Keratinocyte (primary cell): ENCODE measurements at regions not wholly inside any gene's neighbourhood (a gene's known extent, or its start where the extent isn't known, plus 50 kb on each side); places are given as distances from the start of the nearest gene placed in this dataset.

Experiments used
- DNase-seq: peaks from one replicate; pipeline ENCODE4 v3.0.0-alpha.2; 2011; ENCODE audit warnings: low read depth, missing footprints, low spot score
- FAIRE-seq: peaks from 2 replicates; lab custom pipeline; 2011; peaks lifted over from hg19 to GRCh38; lab: Jason Lieb, UNC
- H2AFZ ChIP-seq: 2 replicates; pipeline ENCODE4 v1.6.0; 2012; ENCODE audit warnings: low read length, control low read depth, inconsistent platforms; ENCODE audit not compliant: control insufficient read depth
- H3K27ac ChIP-seq: 2 replicates; pipeline ENCODE4 v1.5.1; 2011; ENCODE audit warnings: low read length; ENCODE audit not compliant: control insufficient read depth, insufficient read depth
- H3K27me3 ChIP-seq: 3 replicates; pipeline ENCODE4 v1.6.0; 2011; ENCODE audit warnings: low read length; ENCODE audit not compliant: control insufficient read depth, insufficient read depth; ENCODE audit errors: extremely low read depth
- H3K36me3 ChIP-seq, 2 experiments: 2 replicates in 1 of 2; 3 replicates in 1 of 2; pipeline ENCODE4 v1.5.1; 2011; ENCODE audit warnings: low read length in 2 of 2, mild to moderate bottlenecking in 1 of 2; ENCODE audit not compliant: control insufficient read depth in 2 of 2, insufficient read depth in 2 of 2; ENCODE audit errors: extremely low read depth in 1 of 2
- H3K4me1 ChIP-seq: 3 replicates; pipeline ENCODE4 v1.5.1; 2011; ENCODE audit warnings: low read length; ENCODE audit not compliant: control insufficient read depth, insufficient read depth; ENCODE audit errors: extremely low read depth
- H3K4me2 ChIP-seq: 3 replicates; pipeline ENCODE4 v1.6.0; 2011; ENCODE audit warnings: low read depth, low read length; ENCODE audit not compliant: control insufficient read depth, insufficient read depth; ENCODE audit errors: extremely low read depth
- H3K4me3 ChIP-seq, 3 experiments: fragments of 200-600 bp in 1 of 3; sonication (generic) in 1 of 3; 2 replicates in 2 of 3; 3 replicates in 1 of 3; pipeline ENCODE4 v1.5.1; 2011 to 2016; ENCODE audit warnings: low read length in 3 of 3, mild to moderate bottlenecking in 3 of 3, control low read depth in 2 of 3, inconsistent platforms in 1 of 3, low read depth in 1 of 3, mixed read lengths in 1 of 3, mixed run types in 1 of 3, moderate library complexity in 1 of 3; ENCODE audit not compliant: control insufficient read depth in 2 of 3, insufficient read depth in 2 of 3; ENCODE audit errors: extremely low read depth in 1 of 3
- H3K79me2 ChIP-seq: 2 replicates; pipeline ENCODE4 v1.6.0; 2012; ENCODE audit warnings: low read length; ENCODE audit not compliant: control insufficient read depth, insufficient read depth
- H3K9ac ChIP-seq: 3 replicates; pipeline ENCODE4 v1.6.0; 2011; ENCODE audit warnings: low read length; ENCODE audit not compliant: control insufficient read depth, insufficient read depth; ENCODE audit errors: extremely low read depth
- H3K9me1 ChIP-seq: 3 replicates; pipeline ENCODE4 v1.6.0; 2011; ENCODE audit warnings: low read length; ENCODE audit not compliant: control insufficient read depth, insufficient read depth; ENCODE audit errors: extremely low read depth
- H3K9me3 ChIP-seq: 2 replicates; pipeline ENCODE4 v1.5.1; 2012; ENCODE audit warnings: low read depth, low read length; ENCODE audit not compliant: control insufficient read depth
- H4K20me1 ChIP-seq: 3 replicates; pipeline ENCODE4 v1.6.0; 2011; ENCODE audit warnings: low read length; ENCODE audit not compliant: control insufficient read depth, insufficient read depth; ENCODE audit errors: extremely low read depth
- CTCF ChIP-seq, 3 experiments: IDR thresholded peaks in 1 of 3; conservative IDR thresholded peaks in 1 of 3; optimal IDR thresholded peaks in 1 of 3; 2 replicates in 2 of 3; 3 replicates in 1 of 3; pipeline versions ENCODE3 to v1.5.1; 2011; ENCODE audit warnings: low read length in 3 of 3, mild to moderate bottlenecking in 3 of 3, moderate library complexity in 2 of 3, control low read depth in 1 of 3, inconsistent platforms in 1 of 3; ENCODE audit not compliant: insufficient read depth in 2 of 3; ENCODE audit errors: extremely low read depth in 1 of 3
- EZH2 ChIP-seq: IDR thresholded peaks from one replicate; pipeline ENCODE4 v1.6.1; 2012; ENCODE audit warnings: inconsistent platforms, mild to moderate bottlenecking, low read length, moderate library complexity
- dilution Hi-C: fragments of 300-500 bp; cut with MboI; formaldehyde crosslinking; loops from one replicate; pipeline ENCODE4 v1.7.0; 2020; ENCODE audit warnings: low sequenced_read_pairs; ENCODE audit not compliant: extremely low pct_ligation_motif_present

- H4K20me1 ChIP-seq, result no peaks in the 10 kb centered on the region
- TF ChIP-seq EZH2, result no peak
- TF ChIP-seq CTCF (optimal IDR thresholded peaks at IDR 0.05 in 1 of 3, IDR thresholded peaks at IDR 0.05 in 1 of 3, conservative IDR thresholded peaks at IDR 0.05 in 1 of 3; ENCODE audit: extremely low read depth in 1 of 3, insufficient read depth in 2 of 3, low read length in 3 of 3), result peak; percentile 48 to 69 (median 66)
- no peaks in the 10 kb centered on the region for H3K27me3 ChIP-seq
- FAIRE-seq (peak; percentile 92), DNase-seq (peak; percentile 13)
- H3K4me3 ChIP-seq, result peak overlapping the region in 2 of 3 experiments; percentile 21 to 30
- peak overlapping the region; percentile 71 for H2AFZ ChIP-seq
- peaks cover 18% of the 10 kb centered on the region for H3K4me1 ChIP-seq
- dilution Hi-C loops, result no loop called here
- no peaks in the 10 kb centered on the region for H3K79me2 ChIP-seq
- no peaks in the 10 kb centered on the region for H3K9me1 ChIP-seq
- H3K27ac ChIP-seq, result peak overlapping the region; percentile 86
- no peaks in the 10 kb centered on the region for H3K36me3 ChIP-seq
- H3K9me3 ChIP-seq, result no peaks in the 10 kb centered on the region
- peak overlapping the region; percentile 62 for H3K9ac ChIP-seq
- H3K4me2 ChIP-seq, result peak overlapping the region; percentile 96
Observed at GRCh38 chr4:138035781-138036258, 206.3 kb downstream of the SLC7A11 start.

- peak overlapping the region in 2 of 3 experiments; percentile 24 to 36 for H3K4me3 ChIP-seq
- TF ChIP-seq EZH2, result no peak
- TF ChIP-seq CTCF (optimal IDR thresholded peaks at IDR 0.05 in 1 of 3, IDR thresholded peaks at IDR 0.05 in 1 of 3, conservative IDR thresholded peaks at IDR 0.05 in 1 of 3; ENCODE audit: extremely low read depth in 1 of 3, insufficient read depth in 2 of 3, low read length in 3 of 3), result no peak
- peak overlapping the region; percentile 62 for H3K9ac ChIP-seq
- no peaks in the 10 kb centered on the region for H3K36me3 ChIP-seq
- H2AFZ ChIP-seq, result peak overlapping the region; percentile 80
- dilution Hi-C loops, result no loop called here
- H3K27me3 ChIP-seq, result no peaks in the 10 kb centered on the region
- no peaks in the 10 kb centered on the region for H3K9me3 ChIP-seq
- peaks cover 18% of the 10 kb centered on the region for H3K4me1 ChIP-seq
- peak; percentile 86 for DNase-seq
- no peaks in the 10 kb centered on the region for H4K20me1 ChIP-seq
- FAIRE-seq, result peak; percentile 98
- peak overlapping the region; percentile 96 for H3K4me2 ChIP-seq
- H3K27ac ChIP-seq, result peak overlapping the region; percentile 86
- no peaks in the 10 kb centered on the region for H3K79me2 ChIP-seq
- no peaks in the 10 kb centered on the region for H3K9me1 ChIP-seq
Observed at GRCh38 chr4:138034871-138035270, 207.3 kb downstream of the SLC7A11 start.
